OCI-LY7 (cell line): ENCODE measurements at regions not wholly inside any gene's neighbourhood (a gene's known extent, or its start where the extent isn't known, plus 50 kb on each side); places are given as distances from the start of the nearest gene placed in this dataset.

ENCODE experiments used
- EZH2phosphoT487 ChIP-seq: fragments of 200-600 bp; sonication (generic); IDR thresholded peaks from 2 replicates; pipeline ENCODE4 v1.6.1; 2018; ENCODE audit warnings: low read depth, borderline replicate concordance, mild to moderate bottlenecking, mixed run types, antibody characterized with exemption, low read length, moderate library complexity, mixed read lengths
- TF ChIP-seq, protein P1 (sequence below): fragments of 200-600 bp; sonication (generic); conservative IDR thresholded peaks from 2 replicates; pipeline ENCODE4 v1.5.1; 2014; ENCODE audit warnings: mild to moderate bottlenecking, antibody characterized with exemption, low read length, moderate library complexity, mixed read lengths

- TF ChIP-seq, protein P1, sequence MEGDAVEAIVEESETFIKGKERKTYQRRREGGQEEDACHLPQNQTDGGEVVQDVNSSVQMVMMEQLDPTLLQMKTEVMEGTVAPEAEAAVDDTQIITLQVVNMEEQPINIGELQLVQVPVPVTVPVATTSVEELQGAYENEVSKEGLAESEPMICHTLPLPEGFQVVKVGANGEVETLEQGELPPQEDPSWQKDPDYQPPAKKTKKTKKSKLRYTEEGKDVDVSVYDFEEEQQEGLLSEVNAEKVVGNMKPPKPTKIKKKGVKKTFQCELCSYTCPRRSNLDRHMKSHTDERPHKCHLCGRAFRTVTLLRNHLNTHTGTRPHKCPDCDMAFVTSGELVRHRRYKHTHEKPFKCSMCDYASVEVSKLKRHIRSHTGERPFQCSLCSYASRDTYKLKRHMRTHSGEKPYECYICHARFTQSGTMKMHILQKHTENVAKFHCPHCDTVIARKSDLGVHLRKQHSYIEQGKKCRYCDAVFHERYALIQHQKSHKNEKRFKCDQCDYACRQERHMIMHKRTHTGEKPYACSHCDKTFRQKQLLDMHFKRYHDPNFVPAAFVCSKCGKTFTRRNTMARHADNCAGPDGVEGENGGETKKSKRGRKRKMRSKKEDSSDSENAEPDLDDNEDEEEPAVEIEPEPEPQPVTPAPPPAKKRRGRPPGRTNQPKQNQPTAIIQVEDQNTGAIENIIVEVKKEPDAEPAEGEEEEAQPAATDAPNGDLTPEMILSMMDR: no peak
- no peak for TF ChIP-seq EZH2phosphoT487
Measured at GRCh38 chr18:11336241-11336640, 186.9 kb upstream of the PIEZO2 start.
